Posterior cingulate gyrus (tissue), 11 donors: ENCODE measurements at regions not wholly inside any gene's neighbourhood (a gene's known extent, or its start where the extent isn't known, plus 50 kb on each side); places are given as distances from the start of the nearest gene placed in this dataset.
"Not testable (repeated sequence)": the region's sequence is repeated elsewhere in the genome, so short reads cannot be mapped to it uniquely, and the experiment has no call there.

Experiments
- DNase-seq, 10 donors: peaks; one replicate each; pipeline versions ENCODE4 v3.0.0 to v3.0.0-alpha.2; 2020 to 2021; ENCODE audit warnings: mixed read lengths in 3 of 10
- intact Hi-C: fragments of 100-400 bp; cut with DNase I; formaldehyde crosslinking; loops from one replicate; pipeline ENCODE4 v1.15.1; 2023

DNA sequence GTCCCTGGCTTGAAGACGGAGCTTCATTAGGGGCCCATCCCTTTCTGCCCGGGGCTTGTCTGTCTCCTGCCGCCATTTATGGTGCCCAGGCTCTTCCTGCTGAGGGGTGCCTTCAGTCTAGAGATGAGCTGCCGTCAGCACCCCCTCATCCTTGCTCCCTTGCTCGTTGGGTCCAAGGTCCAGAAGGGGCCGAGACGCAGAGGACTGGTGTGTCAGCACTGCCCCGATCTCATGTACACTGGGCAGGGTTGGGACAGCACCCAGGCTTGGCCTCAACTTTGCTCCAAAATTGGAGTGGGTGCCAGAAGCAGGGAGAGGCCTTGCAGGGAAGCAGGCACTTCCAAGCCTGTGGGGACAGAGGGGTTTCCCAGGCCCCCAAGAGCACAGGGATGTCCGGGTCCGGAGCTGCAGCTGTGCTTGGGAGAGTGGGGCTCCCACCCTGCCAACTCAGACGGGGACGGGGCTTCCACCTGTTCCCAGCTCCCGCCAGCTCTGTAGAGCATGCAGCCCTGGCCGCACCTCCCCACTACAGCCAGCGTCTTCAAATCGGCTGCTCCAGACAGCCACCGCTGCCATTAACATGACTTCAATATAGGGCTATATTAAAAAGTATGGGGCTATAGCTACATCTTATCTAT lies 488.8 kb downstream of the TENT5A start:
- peak in 1 of 10 donors; percentile 78 for DNase-seq

GRCh38 chr6:81262656-81263055 lies 489.8 kb downstream of the TENT5A start:
- intact Hi-C loops = no loop called here

More for the DNA sequence above, 488.8 kb downstream of the TENT5A start:
- intact Hi-C loops = no loop called here

GRCh38 chr6:81256223-81256622 lies 496.3 kb downstream of the TENT5A start:
- intact Hi-C loops, DNase-seq: not testable (repeated sequence)

More at GRCh38 chr6:81262656-81263055, 489.8 kb downstream of the TENT5A start:
- peak in 2 of 10 donors; percentile 72 to 79 for DNase-seq

DNA sequence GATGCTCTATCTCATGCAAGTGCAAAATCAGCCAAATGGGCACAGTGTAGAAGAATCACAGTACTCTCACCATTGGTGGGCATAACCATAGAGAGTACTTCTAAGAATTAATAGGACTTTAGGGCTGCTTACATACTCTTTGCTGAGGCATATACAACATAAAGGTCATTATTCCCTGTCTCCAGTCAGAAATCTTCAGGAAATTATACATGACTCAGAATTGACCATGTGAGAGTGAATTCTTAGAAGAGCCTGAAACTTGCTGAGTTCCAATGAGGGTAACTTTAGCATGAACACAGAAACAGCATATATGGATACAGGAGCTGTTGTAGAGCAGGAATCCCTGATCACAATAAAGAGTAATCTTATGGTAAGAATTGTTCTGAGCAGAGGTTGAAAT lies 498.7 kb downstream of the TENT5A start:
- DNase-seq = no peak
- intact Hi-C loops = no loop called here

DNA sequence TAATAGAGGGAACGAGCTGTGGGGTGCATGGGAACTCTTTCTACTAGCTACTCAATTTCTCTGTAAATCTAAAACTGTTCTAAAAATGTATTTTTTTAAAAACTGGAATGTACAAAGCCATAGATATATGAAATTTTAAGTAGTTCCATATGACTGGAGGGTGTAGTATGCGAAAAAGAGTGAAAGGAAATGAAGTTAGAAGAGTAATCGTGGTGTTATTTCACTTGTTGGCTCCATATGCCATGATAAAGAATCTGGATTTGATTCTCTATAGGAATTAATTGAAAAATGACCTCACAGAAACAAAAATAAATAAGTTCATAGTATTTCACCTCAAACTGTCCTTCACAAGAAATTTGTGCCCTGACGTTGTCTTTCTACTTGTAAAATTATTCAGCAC lies 500.2 kb downstream of the TENT5A start:
- no peak for DNase-seq
- intact Hi-C loops = no loop called here

GRCh38 chr6:81246200-81246599 lies 506.3 kb downstream of the TENT5A start:
- intact Hi-C loops = no loop called here
- no peak for DNase-seq

DNA sequence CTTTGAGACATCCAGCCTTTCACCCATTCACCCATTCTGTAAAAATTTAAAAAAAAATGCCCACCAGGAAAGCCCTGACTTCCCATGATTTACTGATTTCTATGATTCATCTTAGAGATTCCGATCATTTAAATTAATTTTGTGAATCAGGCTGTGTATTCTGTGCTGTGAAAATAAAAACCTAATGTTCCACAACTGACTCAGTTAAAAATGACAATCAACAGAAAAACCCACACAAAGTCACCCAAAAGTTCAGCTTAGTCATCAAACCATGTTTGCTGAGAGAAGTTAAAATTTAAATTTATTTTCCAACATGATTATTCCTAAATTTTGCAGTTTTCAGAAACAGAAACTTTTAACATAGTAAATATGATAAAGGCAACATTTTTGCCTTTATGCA lies 509.9 kb downstream of the TENT5A start:
- no peak for DNase-seq
- intact Hi-C loops = no loop called here

- no peak for DNase-seq
- intact Hi-C loops = no loop called here
These were observed 511.1 kb downstream of the TENT5A start for GRCh38 chr6:81241126-81242041.

GRCh38 chr6:81238390-81238789 lies 514.1 kb downstream of the TENT5A start:
- no peak for DNase-seq
- intact Hi-C loops = no loop called here

DNA sequence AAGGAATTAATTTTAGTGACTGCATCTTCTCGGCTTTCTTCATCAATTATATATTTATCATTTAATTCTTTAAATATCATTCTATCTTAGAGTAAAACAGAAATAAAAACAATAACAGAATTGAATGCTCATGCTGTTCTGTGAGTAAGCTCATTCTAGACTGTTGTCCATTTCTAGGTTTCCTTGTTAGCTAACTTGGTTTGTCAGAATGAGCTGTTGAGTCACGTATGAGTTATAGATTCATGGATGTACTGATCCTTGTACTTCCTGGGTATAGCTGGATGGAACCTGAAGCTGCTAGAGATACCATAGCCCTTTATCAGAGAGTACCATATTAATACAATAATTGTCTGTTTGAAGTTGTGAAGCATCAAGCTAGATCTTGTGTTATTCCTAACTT lies 515.3 kb downstream of the TENT5A start:
- intact Hi-C loops = no loop called here
- DNase-seq = no peak

DNA sequence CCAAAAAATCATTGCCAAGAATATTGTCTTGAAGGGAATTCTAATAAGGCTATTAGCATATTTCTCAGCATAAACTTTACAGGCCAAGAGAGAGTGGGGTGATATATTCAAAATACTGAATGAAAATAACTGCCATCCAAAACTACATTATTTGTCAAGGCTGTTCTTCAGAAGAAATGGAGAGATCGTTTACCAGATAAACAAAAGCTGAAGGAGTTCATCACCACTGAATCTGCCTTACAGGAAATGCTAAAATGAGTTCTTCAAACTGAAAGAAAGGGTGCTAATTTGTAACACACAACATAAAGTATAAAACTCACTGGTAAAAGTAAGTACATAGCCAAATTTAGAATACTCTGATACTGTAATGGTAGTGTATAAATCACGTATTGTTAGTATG lies 517.0 kb downstream of the TENT5A start:
- intact Hi-C loops = no loop called here
- DNase-seq = no peak

DNA sequence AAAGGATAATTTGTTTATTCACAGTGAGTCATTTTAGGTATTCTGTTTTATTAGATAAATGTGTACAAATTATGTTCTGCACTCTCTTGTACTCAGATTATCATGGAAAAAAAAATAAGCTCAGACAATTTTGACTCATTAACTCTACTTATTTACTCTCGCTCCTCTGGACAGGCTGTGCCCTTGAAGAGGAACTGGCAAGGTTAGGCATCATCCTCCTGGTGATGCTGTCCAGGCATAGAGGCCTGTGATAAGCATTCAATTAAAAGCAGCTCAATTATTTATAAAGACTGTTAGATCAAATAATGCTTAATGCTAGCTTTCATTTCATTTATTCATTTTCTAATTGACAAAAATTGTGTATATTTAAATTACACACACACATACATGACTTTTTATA lies 518.5 kb downstream of the TENT5A start:
- DNase-seq = no peak
- intact Hi-C loops = no loop called here

DNA sequence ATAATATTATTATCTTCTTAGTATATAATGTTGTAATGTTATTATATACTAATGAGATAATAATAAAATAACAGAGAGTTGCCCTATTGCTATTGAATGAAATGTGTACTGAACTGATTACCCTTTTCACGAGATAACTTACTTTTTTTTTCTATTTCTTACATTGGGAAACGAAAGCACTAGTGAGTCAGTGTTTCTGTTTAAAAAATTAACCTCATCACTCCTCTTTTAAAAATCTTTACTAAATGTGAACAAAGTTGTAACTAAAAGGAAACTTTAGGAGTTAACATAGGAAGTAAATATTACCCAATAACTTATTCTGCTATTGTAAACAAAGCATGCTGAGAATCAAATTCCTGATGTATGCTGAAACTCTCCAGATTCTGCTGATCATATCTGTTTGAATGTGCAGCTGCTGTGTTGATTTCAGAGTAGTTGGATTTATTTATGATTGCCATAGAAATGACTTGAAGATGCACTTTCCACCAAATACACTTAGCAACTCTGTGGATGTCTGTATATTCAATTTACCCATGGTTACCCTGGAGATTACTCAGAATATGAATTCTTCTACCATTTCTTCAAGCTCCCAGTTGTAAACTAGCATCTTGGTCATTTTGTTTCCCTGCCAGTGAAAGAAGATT lies 523.4 kb downstream of the TENT5A start:
- intact Hi-C loops = no loop called here
- no peak for DNase-seq

- intact Hi-C loops = no loop called here
- DNase-seq = no peak
These were observed 525.5 kb downstream of the TENT5A start for GRCh38 chr6:81226957-81227356.

GRCh38 chr6:81216668-81217067 lies 535.8 kb downstream of the TENT5A start:
- DNase-seq = no peak
- intact Hi-C loops = no loop called here

DNA sequence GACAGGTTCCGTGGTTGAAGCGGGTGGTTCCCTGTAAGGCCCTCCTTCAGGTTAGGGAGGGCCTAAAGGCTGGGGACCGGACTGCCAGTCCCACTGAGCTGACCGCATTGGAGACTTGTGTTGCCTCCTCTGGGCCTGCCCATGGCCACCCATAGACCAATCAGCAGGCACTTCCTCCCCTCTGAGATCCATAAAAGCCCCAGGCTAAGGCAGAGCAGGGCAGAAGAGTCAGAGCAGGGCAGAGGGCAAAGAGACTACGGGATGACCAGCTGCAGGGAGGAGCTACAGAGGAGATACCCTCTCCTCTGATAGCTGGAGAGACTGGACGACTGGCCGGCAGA lies 537.4 kb downstream of the TENT5A start:
- no peak for DNase-seq
- intact Hi-C loops = no loop called here

- DNase-seq = peak in 2 of 10 donors; percentile 56 to 75
These were observed 537.9 kb downstream of the TENT5A start for GRCh38 chr6:81214414-81215091.

DNA sequence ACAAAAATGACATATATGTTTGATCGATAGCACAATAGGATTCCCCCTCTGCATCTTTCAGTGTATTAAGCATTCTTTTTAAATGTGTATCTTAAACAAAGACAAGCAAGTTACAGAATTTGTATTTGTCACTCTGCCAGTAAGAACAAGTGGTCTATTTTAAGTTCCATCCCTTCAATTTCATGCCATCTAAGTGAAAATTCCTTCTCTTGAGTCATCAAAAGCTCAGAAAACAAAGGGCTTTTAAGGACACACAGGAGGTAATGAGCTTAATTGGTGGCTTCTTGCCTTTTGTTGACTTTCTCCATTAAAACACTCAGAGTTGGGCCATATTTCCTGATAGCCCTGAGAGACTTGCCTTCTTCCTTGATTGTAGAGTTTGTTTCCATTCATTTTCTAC lies 547.8 kb downstream of the TENT5A start:
- intact Hi-C loops = no loop called here
- DNase-seq = no peak

More at GRCh38 chr6:81214414-81215091, 537.9 kb downstream of the TENT5A start:
- intact Hi-C loops = no loop called here

DNA sequence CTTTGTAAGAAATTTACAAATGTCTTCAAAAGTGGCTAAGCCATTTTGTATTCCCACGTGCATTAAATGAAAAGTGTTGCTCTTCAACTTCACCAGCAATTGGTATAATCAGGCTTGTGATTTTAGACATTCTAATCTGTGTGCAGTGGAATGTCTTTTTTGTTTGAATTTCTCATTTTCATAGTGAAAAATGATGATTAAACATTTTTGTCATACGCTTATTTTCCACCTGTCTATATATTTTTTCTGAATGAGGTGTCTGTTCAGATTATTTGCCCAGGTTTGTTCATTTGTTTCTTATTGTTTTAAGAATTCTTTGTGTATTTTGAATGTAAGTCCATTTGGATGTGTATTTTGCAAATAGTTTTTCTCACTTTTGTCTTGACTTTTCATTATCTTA lies 558.1 kb downstream of the TENT5A start:
- no peak for DNase-seq
- intact Hi-C loops = no loop called here

DNA sequence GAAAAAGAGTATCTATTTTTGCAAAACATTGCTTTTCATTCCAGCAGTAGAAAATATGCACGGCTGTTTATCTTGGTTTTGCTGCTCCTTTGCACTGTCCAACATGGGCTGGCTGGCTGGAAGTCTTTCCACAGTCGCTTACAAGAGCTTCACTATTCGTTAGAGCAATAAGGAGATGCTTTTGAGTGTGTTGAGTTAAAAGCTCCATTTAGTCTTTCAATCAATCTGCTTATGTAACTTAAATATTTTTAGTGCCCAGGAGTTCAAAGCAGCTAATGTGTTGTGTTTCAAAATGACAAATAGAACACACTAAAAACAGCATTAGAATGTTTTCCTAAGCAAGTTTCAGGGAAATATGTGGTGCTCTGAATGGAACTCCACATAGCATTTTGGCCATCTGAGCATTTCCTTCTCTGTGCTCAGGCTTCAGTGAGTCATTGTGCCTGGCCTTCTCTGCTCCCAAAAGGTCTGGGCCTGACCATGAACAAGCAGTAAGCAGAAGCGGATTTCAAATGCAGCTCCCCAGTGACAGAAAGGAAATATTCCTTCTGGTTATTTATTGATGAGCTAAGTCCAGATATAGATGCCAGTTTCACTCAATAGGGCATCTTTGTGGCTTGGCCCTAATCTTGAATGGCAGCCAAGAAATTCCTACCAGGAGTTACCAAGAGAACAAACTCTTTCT lies 580.3 kb downstream of the TENT5A start:
- DNase-seq = no peak
- intact Hi-C loops = no loop called here
